Mesenchymal stem cell (in vitro differentiated cells and primary cell): ENCODE measurements at regions not wholly inside any gene's neighbourhood (a gene's known extent, or its start where the extent isn't known, plus 50 kb on each side); places are given as distances from the start of the nearest gene placed in this dataset.

ENCODE experiments used
- DNase-seq: peaks from one replicate; pipeline ENCODE4 v3.0.0-alpha.2; 2013
- H2AFZ ChIP-seq: one replicate; pipeline ENCODE4 v1.6.1; 2013; ENCODE audit warnings: low read depth, mild to moderate bottlenecking, control low read depth, inconsistent platforms, low read length, moderate library complexity
- H2AK5ac ChIP-seq: 2 replicates; pipeline ENCODE4 v1.6.1; 2013; ENCODE audit warnings: low read length, moderate library complexity, mild to moderate bottlenecking, inconsistent platforms; ENCODE audit not compliant: severe bottlenecking
- H2BK120ac ChIP-seq: one replicate; pipeline ENCODE4 v1.6.1; 2013; ENCODE audit warnings: low read depth, mild to moderate bottlenecking, inconsistent platforms, low read length, moderate library complexity
- H2BK12ac ChIP-seq, 2 experiments: one replicate each; pipeline ENCODE4 v1.6.1; 2013; ENCODE audit warnings: inconsistent platforms in 2 of 2, low read length in 2 of 2, mild to moderate bottlenecking in 2 of 2, moderate library complexity in 2 of 2, control low read depth in 1 of 2
- H2BK15ac ChIP-seq: one replicate; pipeline ENCODE4 v1.6.1; 2013; ENCODE audit warnings: mild to moderate bottlenecking, low read depth, inconsistent platforms; ENCODE audit not compliant: poor library complexity, severe bottlenecking
- H2BK5ac ChIP-seq: 2 replicates; pipeline ENCODE4 v1.6.1; 2013; ENCODE audit warnings: low read depth, mild to moderate bottlenecking, low read length, control low read depth, inconsistent platforms; ENCODE audit not compliant: poor library complexity, severe bottlenecking
- H3K14ac ChIP-seq, 2 experiments: one replicate each; pipeline ENCODE4 v1.6.1; 2013; ENCODE audit warnings: inconsistent platforms in 2 of 2, low read length in 2 of 2, control low read depth in 1 of 2, mild to moderate bottlenecking in 1 of 2, moderate library complexity in 1 of 2
- H3K18ac ChIP-seq, 2 experiments: one replicate each; pipeline ENCODE4 v1.6.1; 2013; ENCODE audit warnings: inconsistent platforms in 2 of 2, low read length in 2 of 2, control low read depth in 1 of 2, low read depth in 1 of 2, mild to moderate bottlenecking in 1 of 2
- H3K23ac ChIP-seq, 2 experiments: one replicate each; pipeline ENCODE4 v1.6.1; 2013; ENCODE audit warnings: inconsistent platforms in 2 of 2, low read length in 2 of 2, mild to moderate bottlenecking in 2 of 2, moderate library complexity in 2 of 2, control low read depth in 1 of 2
- H3K27ac ChIP-seq: 2 replicates; pipeline ENCODE4 v1.5.1; 2013; ENCODE audit warnings: mild to moderate bottlenecking, moderate library complexity, low read length, control low read depth, inconsistent platforms; ENCODE audit not compliant: poor library complexity, severe bottlenecking
- H3K27me3 ChIP-seq, 2 experiments: 2 replicates each; pipeline versions ENCODE4 v1.6.1 to v1.7.0; 2013; ENCODE audit warnings: low read length in 2 of 2, mild to moderate bottlenecking in 2 of 2, moderate library complexity in 2 of 2, control low read depth in 1 of 2, inconsistent platforms in 1 of 2; ENCODE audit not compliant: control insufficient read depth in 1 of 2, insufficient read depth in 1 of 2
- H3K36me3 ChIP-seq, 2 experiments: 2 replicates each; pipeline versions ENCODE4 v1.6.1 to v1.7.0; 2013; ENCODE audit warnings: low read length in 2 of 2, control low read depth in 1 of 2, inconsistent platforms in 1 of 2, low read depth in 1 of 2, mild to moderate bottlenecking in 1 of 2; ENCODE audit not compliant: insufficient read depth in 2 of 2, control insufficient read depth in 1 of 2
- H3K4ac ChIP-seq, 2 experiments: one replicate each; pipeline ENCODE4 v1.6.1; 2013; ENCODE audit warnings: inconsistent platforms in 2 of 2, low read length in 2 of 2, mild to moderate bottlenecking in 2 of 2, moderate library complexity in 2 of 2, control low read depth in 1 of 2, low read depth in 1 of 2
- H3K4me1 ChIP-seq: 2 replicates; pipeline ENCODE4 v1.6.1; 2013; ENCODE audit warnings: low read depth, low read length, control low read depth; ENCODE audit not compliant: control insufficient read depth, insufficient read depth
- H3K4me2 ChIP-seq: 2 replicates; pipeline ENCODE4 v1.6.1; 2013; ENCODE audit warnings: low read length, mild to moderate bottlenecking, inconsistent platforms; ENCODE audit not compliant: poor library complexity, severe bottlenecking
- H3K4me3 ChIP-seq, 2 experiments: 2 replicates each; pipeline versions ENCODE4 v1.5.1 to v1.7.0; 2013; ENCODE audit warnings: low read length in 2 of 2, mild to moderate bottlenecking in 2 of 2, control low read depth in 1 of 2, low read depth in 1 of 2; ENCODE audit not compliant: insufficient read depth in 1 of 2
- H3K79me1 ChIP-seq: replicated peaks from 2 replicates; pipeline ENCODE4 v1.6.1; 2013; ENCODE audit warnings: mild to moderate bottlenecking, control low read depth, low read length, inconsistent platforms; ENCODE audit not compliant: poor library complexity, severe bottlenecking
- H3K9ac ChIP-seq: 2 replicates; pipeline ENCODE4 v1.7.0; 2013; ENCODE audit warnings: mild to moderate bottlenecking, low read length, moderate library complexity
- H3K9me3 ChIP-seq: 2 replicates; pipeline ENCODE4 v1.7.0; 2013; ENCODE audit warnings: mild to moderate bottlenecking, low read length; ENCODE audit not compliant: control insufficient read depth
- H4K8ac ChIP-seq: one replicate; pipeline ENCODE4 v1.6.1; 2013; ENCODE audit warnings: inconsistent platforms, mild to moderate bottlenecking, low read length, moderate library complexity
- H4K91ac ChIP-seq: one replicate; pipeline ENCODE4 v1.6.1; 2013; ENCODE audit warnings: mild to moderate bottlenecking, low read length, inconsistent platforms
- WGBS: methylation state at CpG from one replicate; pipeline ENCODE4 v1.1.7; 2013; ENCODE audit warnings: mixed read lengths; 5-methylcytosine and 5-hydroxymethylcytosine counted together

DNA sequence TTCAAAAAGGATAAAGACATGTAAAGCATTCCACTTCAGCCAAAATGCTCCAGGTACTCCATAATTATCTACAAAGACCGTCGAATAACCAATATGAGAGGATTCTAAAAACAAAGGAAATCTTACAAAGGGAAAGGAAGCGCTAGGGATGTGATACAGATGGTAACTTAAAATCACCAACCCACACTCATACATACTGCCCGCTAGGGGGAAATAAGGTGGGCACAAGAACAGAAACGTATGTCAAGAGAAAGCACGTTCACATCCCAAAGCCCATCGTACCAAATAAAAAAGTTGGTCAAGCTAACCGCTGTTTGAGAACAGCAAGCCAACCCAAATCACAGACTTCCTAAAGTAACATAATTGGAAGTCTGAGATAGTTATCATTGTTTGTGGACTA lies 429.4 kb downstream of the SHQ1 start:
- H3K4me3 ChIP-seq = no peak overlapping the region
- H3K4ac ChIP-seq = no peak overlapping the region
- H2BK5ac ChIP-seq = no peak overlapping the region
- H2AK5ac ChIP-seq = no peak overlapping the region
- H3K27ac ChIP-seq = no peak overlapping the region
- no peak overlapping the region for H2BK120ac ChIP-seq
- no peak overlapping the region for H3K4me2 ChIP-seq
- H2AFZ ChIP-seq = no peak overlapping the region
- no peak overlapping the region for H3K23ac ChIP-seq
- no peaks in the 10 kb centered on the region for H3K4me1 ChIP-seq
- H3K14ac ChIP-seq = no peak overlapping the region
- no peak overlapping the region for H4K8ac ChIP-seq
- no peak overlapping the region for H2BK12ac ChIP-seq
- no peak overlapping the region for H4K91ac ChIP-seq
- no peak overlapping the region for H2BK15ac ChIP-seq
- no peak for DNase-seq
- H3K79me1 ChIP-seq = peaks cover 10% of the 10 kb centered on the region
- H3K36me3 ChIP-seq = no peaks in the 10 kb centered on the region
- H3K18ac ChIP-seq = no peak overlapping the region
- no peak overlapping the region for H3K9ac ChIP-seq
- H3K9me3 ChIP-seq = peaks cover 3% of the 10 kb centered on the region
- 84% methylated on average over 4 of the region's 8 CpGs for WGBS
- no peaks in the 10 kb centered on the region for H3K27me3 ChIP-seq

DNA sequence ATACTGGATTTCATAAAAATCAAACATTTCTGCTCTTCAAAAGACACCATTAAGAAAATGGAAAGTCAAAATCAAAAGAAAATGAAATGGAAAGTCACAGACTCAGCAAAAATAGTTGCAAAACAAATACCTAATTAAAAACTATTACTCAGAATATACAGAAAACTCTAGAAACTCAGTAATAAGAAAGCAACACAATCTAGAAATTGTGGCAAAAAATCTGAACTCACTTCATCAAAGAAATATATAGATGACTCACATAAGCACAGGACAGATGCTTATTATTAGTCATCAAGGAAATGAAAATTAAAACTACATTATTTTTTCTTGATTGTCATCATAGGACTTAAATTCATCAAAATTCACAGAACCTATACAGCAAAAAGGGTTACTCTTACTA lies 430.0 kb downstream of the SHQ1 start:
- no peak overlapping the region for H3K27ac ChIP-seq
- no peak overlapping the region for H2BK5ac ChIP-seq
- no peak for DNase-seq
- H4K91ac ChIP-seq = no peak overlapping the region
- no peaks in the 10 kb centered on the region for H3K4me1 ChIP-seq
- no peak overlapping the region for H2AFZ ChIP-seq
- no peak overlapping the region for H3K4me3 ChIP-seq
- no peak overlapping the region for H4K8ac ChIP-seq
- no peak overlapping the region for H2BK15ac ChIP-seq
- no peak overlapping the region for H3K4me2 ChIP-seq
- no peak overlapping the region for H3K4ac ChIP-seq
- H3K23ac ChIP-seq = no peak overlapping the region
- H3K18ac ChIP-seq = no peak overlapping the region
- no peak overlapping the region for H3K9ac ChIP-seq
- H3K36me3 ChIP-seq = no peaks in the 10 kb centered on the region
- H2AK5ac ChIP-seq = no peak overlapping the region
- H3K79me1 ChIP-seq = peaks cover 8% of the 10 kb centered on the region
- H2BK120ac ChIP-seq = no peak overlapping the region
- no peaks in the 10 kb centered on the region for H3K27me3 ChIP-seq
- H2BK12ac ChIP-seq = no peak overlapping the region
- peaks cover 3% of the 10 kb centered on the region for H3K9me3 ChIP-seq
- H3K14ac ChIP-seq = no peak overlapping the region

DNA sequence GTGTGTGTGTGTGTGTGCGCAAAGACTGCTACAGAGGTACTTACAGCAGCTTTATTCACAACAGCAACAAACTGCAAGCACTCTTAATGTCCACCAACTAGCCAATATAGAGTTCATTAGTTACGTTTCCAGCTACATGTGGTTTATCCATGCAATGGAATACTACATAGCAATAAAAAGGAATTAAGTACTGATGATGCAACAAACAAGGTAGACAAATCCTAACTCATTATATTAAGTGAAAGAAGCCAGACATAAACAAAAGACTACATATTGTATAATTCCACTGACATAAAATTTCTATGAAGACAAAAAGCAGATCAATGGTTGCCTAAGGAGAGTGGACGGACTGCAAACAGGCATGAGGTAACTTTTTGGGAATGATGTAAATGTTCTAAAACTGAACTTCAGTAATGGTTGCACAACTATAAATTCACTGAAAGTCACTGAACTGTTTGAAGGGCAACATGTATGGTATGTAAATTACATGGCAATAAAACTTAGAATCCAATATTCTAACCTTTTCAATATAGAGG lies 433.7 kb downstream of the SHQ1 start:
- Histone ChIP-seq H3K9me3 (no peaks in the 10 kb centered on the region), H3K4me1 (no peaks in the 10 kb centered on the region)

DNA sequence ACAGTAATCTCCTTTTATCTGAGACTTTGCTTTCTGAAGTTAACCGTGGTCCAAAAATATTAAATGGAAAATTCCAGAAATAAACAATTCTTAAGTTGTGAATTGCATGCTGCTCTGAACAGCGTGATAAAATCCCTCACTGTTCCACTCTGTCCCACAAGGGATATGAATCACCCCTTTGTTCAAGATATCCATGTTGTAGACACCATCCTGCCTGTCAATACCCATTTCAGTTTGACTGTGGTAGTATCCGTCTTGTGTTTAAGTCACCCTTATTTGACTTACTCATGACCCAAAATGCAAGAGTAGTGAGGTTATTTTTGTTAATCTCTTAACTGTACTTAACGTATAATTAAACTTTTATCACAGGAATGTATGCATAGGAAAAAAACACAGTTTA lies 435.0 kb downstream of the SHQ1 start:
- Histone ChIP-seq H3K4me3 (no peak overlapping the region), H3K14ac (no peak overlapping the region), H2AK5ac (no peak overlapping the region), H3K9me3 (no peaks in the 10 kb centered on the region), H4K8ac (no peak overlapping the region), H3K79me1 (peaks cover 16% of the 10 kb centered on the region), H3K4me1 (no peaks in the 10 kb centered on the region), H3K4ac (no peak overlapping the region), H2BK15ac (no peak overlapping the region), H3K4me2 (no peak overlapping the region), H3K23ac (no peak overlapping the region), H4K91ac (no peak overlapping the region), H3K27ac (no peak overlapping the region), H2BK120ac (no peak overlapping the region), H3K9ac (no peak overlapping the region), H2BK5ac (no peak overlapping the region), H3K27me3 (no peaks in the 10 kb centered on the region), H3K36me3 (no peaks in the 10 kb centered on the region), H2AFZ (no peak overlapping the region), H3K18ac (no peak overlapping the region), H2BK12ac (no peak overlapping the region)
- WGBS = 28% methylated on average over 3 of the region's 4 CpGs
- DNase-seq = peak; percentile 52

More for the DNA sequence above, 433.7 kb downstream of the SHQ1 start:
- H3K36me3 ChIP-seq = no peaks in the 10 kb centered on the region
- H2AK5ac ChIP-seq = no peak overlapping the region
- no peaks in the 10 kb centered on the region for H3K27me3 ChIP-seq
- H3K4me3 ChIP-seq = no peak overlapping the region
- H4K91ac ChIP-seq = no peak overlapping the region
- H2BK12ac ChIP-seq = no peak overlapping the region
- no peak overlapping the region for H2BK5ac ChIP-seq
- H3K79me1 ChIP-seq = peaks cover 14% of the 10 kb centered on the region
- no peak overlapping the region for H2AFZ ChIP-seq
- no peak overlapping the region for H4K8ac ChIP-seq
- no peak overlapping the region for H3K4me2 ChIP-seq
- no peak overlapping the region for H3K14ac ChIP-seq
- no peak overlapping the region for H3K23ac ChIP-seq
- DNase-seq = peak; percentile 20
- H2BK120ac ChIP-seq = no peak overlapping the region
- WGBS = 83% methylated on average over 1 of the region's 3 CpGs
- H3K27ac ChIP-seq = no peak overlapping the region
- no peak overlapping the region for H3K9ac ChIP-seq
- H3K18ac ChIP-seq = no peak overlapping the region
- no peak overlapping the region for H2BK15ac ChIP-seq
- H3K4ac ChIP-seq = no peak overlapping the region
